NT2/D1 (cell line): ENCODE measurements at regions not wholly inside any gene's neighbourhood (a gene's known extent, or its start where the extent isn't known, plus 50 kb on each side); places are given as distances from the start of the nearest gene placed in this dataset.

Experiments used
- DNase-seq: peaks from one replicate; pipeline ENCODE4 v3.0.0-alpha.2; 2011; ENCODE audit warnings: low read depth, low spot score
- H3K27me3 ChIP-seq: 2 replicates; pipeline ENCODE4 v1.6.0; 2011; ENCODE audit warnings: mild to moderate bottlenecking; ENCODE audit not compliant: insufficient read length, insufficient read depth
- H3K36me3 ChIP-seq: 2 replicates; pipeline ENCODE4 v1.6.1; 2011; ENCODE audit warnings: mild to moderate bottlenecking, low read length, mixed read lengths; ENCODE audit not compliant: insufficient read depth, insufficient read length
- H3K4me1 ChIP-seq: 2 replicates; pipeline ENCODE4 v1.5.1; 2011; ENCODE audit not compliant: insufficient read depth, insufficient read length
- H3K4me3 ChIP-seq: 2 replicates; pipeline ENCODE4 v1.5.1; 2011; ENCODE audit warnings: low read depth; ENCODE audit not compliant: insufficient read length
- H3K9ac ChIP-seq: 2 replicates; pipeline ENCODE4 v1.6.0; 2011; ENCODE audit warnings: low read depth; ENCODE audit not compliant: insufficient read length
- H3K9me3 ChIP-seq: 2 replicates; pipeline ENCODE4 v1.5.1; 2011; ENCODE audit warnings: mild to moderate bottlenecking, low read length; ENCODE audit not compliant: insufficient read depth
- SUZ12 ChIP-seq: IDR thresholded peaks from 2 replicates; pipeline ENCODE4 v1.6.1; 2011; ENCODE audit not compliant: insufficient read length, insufficient read depth; ENCODE audit errors: extremely low read depth
- YY1 ChIP-seq: IDR thresholded peaks from 2 replicates; pipeline ENCODE4 v1.6.1; 2011; ENCODE audit not compliant: insufficient read length, insufficient read depth
- ZNF274 ChIP-seq: IDR thresholded peaks from 2 replicates; pipeline ENCODE4 v1.6.1; 2011; ENCODE audit warnings: mild to moderate bottlenecking, low read depth, low read length

DNA sequence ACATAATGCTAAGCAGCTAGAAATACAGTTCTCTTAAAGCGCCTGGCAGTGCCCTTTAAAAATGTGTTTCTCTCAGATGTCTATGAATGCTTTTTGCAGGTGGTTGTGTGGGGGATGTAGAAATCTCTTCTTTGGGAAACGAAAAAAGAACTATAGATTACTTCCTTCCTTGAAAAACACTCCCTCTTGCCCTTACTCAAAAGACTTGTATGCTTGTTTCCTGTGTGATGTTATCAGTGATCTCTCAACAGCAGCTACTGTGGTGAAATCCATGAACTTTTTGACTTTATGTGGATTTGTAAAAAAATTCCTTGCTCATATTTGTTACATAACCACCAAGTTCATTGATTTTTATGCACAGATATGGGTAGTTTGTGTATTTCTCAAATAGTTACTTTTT lies 916.5 kb downstream of the QKI start:
- Histone ChIP-seq H3K9ac (no peak overlapping the region), H3K9me3 (no peaks in the 10 kb centered on the region), H3K4me3 (no peak overlapping the region), H3K4me1 (no peaks in the 10 kb centered on the region), H3K36me3 (no peaks in the 10 kb centered on the region), H3K27me3 (no peaks in the 10 kb centered on the region)
- TF ChIP-seq ZNF274 (no peak), SUZ12 (no peak), YY1 (no peak)
- DNase-seq, result no peak

- Histone ChIP-seq H3K9me3 (no peaks in the 10 kb centered on the region), H3K4me1 (no peaks in the 10 kb centered on the region), H3K9ac (no peak overlapping the region), H3K27me3 (no peaks in the 10 kb centered on the region), H3K36me3 (no peaks in the 10 kb centered on the region), H3K4me3 (no peak overlapping the region)
- no peak for DNase-seq
- TF ChIP-seq SUZ12 (no peak), YY1 (no peak), ZNF274 (no peak)
These were observed 910.6 kb downstream of the QKI start for GRCh38 chr6:164325168-164325567.

DNA sequence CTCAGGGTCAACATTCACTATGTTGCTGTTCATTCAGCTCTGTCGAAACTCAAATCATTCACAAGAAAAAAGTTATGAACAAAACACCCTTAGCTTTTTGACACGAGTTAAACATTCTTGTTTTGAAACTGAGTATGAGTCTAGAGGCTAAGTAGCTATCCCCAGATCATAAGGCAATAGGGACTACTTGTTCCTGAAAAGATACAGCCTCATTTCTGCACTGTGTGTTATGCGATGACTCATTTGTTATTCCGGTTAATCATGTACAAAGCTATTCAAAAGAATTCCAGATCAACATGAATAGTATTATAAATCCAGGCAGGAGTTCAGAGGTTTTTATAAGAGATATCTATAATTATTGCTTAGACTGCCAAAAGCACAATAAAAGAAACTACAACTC lies 908.0 kb downstream of the QKI start:
- Histone ChIP-seq H3K4me3 (no peak overlapping the region), H3K36me3 (no peaks in the 10 kb centered on the region), H3K9me3 (no peaks in the 10 kb centered on the region), H3K27me3 (no peaks in the 10 kb centered on the region), H3K4me1 (no peaks in the 10 kb centered on the region), H3K9ac (no peak overlapping the region)
- DNase-seq, result no peak
- TF ChIP-seq YY1 (no peak), SUZ12 (no peak), ZNF274 (no peak)

DNA sequence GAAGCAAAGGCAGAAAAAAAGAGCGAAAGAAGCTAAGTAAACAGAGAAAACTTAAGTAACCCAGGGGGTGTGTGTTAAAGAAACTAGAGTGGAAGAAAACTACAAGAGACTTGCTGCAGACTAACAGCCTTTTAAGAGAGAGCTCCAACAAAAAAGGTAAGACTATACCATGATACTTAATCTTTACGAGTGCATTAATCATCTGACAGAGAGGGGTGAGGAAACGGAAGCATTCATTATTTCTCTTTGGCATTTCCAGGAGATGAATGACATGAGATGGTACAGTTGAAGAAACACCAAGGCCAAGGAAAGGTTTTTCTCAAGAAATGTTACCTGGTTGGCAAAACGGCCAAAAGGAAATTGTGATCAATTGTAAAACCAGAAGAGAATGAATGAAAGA lies 906.8 kb downstream of the QKI start:
- Histone ChIP-seq H3K36me3 (no peaks in the 10 kb centered on the region), H3K9me3 (no peaks in the 10 kb centered on the region), H3K27me3 (no peaks in the 10 kb centered on the region), H3K9ac (no peak overlapping the region), H3K4me3 (no peak overlapping the region), H3K4me1 (no peaks in the 10 kb centered on the region)
- no peak for TF ChIP-seq YY1
- no peak for TF ChIP-seq ZNF274
- TF ChIP-seq SUZ12, result no peak
- DNase-seq, result no peak

- no peak for DNase-seq
- H3K27me3 ChIP-seq, result no peaks in the 10 kb centered on the region
- no peaks in the 10 kb centered on the region for H3K9me3 ChIP-seq
- H3K9ac ChIP-seq, result no peak overlapping the region
- no peak overlapping the region for H3K4me3 ChIP-seq
- TF ChIP-seq YY1, result no peak
- no peak for TF ChIP-seq SUZ12
- no peak for TF ChIP-seq ZNF274
- H3K36me3 ChIP-seq, result no peaks in the 10 kb centered on the region
- H3K4me1 ChIP-seq, result no peaks in the 10 kb centered on the region
These were observed 900.9 kb downstream of the QKI start for GRCh38 chr6:164315376-164315775.

DNA sequence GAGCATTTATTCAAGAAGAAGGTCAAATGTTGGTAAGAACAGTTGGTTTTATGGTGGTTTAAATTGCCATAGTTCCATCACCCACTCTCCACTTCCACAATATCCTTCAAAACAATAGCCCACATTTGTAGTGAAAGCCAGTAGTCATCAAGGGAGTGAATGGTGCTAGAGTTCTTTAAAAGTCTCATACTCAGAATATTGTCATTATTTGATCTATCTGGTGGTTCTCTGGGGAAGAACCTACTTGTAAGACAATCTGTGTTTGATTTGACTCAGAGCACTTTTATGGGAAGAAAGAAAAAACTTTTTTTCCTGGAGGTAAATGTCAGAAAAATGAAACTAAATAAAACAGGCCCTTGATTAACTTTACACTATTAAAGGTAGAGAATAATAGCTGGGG lies 893.8 kb downstream of the QKI start:
- H3K9me3 ChIP-seq, result no peaks in the 10 kb centered on the region
- no peak overlapping the region for H3K4me3 ChIP-seq
- no peaks in the 10 kb centered on the region for H3K36me3 ChIP-seq

GRCh38 chr6:164303102-164303964 lies 888.8 kb downstream of the QKI start:
- Histone ChIP-seq H3K36me3 (no peaks in the 10 kb centered on the region), H3K4me1 (no peaks in the 10 kb centered on the region), H3K9ac (no peak overlapping the region), H3K9me3 (no peaks in the 10 kb centered on the region), H3K4me3 (no peak overlapping the region), H3K27me3 (no peaks in the 10 kb centered on the region)
- DNase-seq, result no peak
- no peak for TF ChIP-seq SUZ12
- no peak for TF ChIP-seq ZNF274
- TF ChIP-seq YY1, result no peak

More for the DNA sequence above, 893.8 kb downstream of the QKI start:
- Histone ChIP-seq H3K27me3 (no peaks in the 10 kb centered on the region), H3K4me1 (no peaks in the 10 kb centered on the region), H3K9ac (no peak overlapping the region)
- TF ChIP-seq SUZ12 (no peak), ZNF274 (no peak), YY1 (no peak)
- no peak for DNase-seq
